Erythroblast (primary cell): ENCODE measurements at regions not wholly inside any gene's neighbourhood (a gene's known extent, or its start where the extent isn't known, plus 50 kb on each side); places are given as distances from the start of the nearest gene placed in this dataset.
A peak's percentile ranks its signal among the peaks of the same experiment; 100 is the strongest.
"Not testable (repeated sequence)": the region's sequence is repeated elsewhere in the genome, so short reads cannot be mapped to it uniquely, and the experiment has no call there.

Experiments used
- GATA1 ChIP-seq: IDR thresholded peaks from 2 replicates; pipeline ENCODE4 v1.6.1; 2011; ENCODE audit warnings: low read depth, mild to moderate bottlenecking, control low read depth, low read length, moderate library complexity
- POLR2A ChIP-seq: IDR thresholded peaks from 2 replicates; pipeline ENCODE4 v1.6.1; 2011; ENCODE audit warnings: mild to moderate bottlenecking, low read length

DNA sequence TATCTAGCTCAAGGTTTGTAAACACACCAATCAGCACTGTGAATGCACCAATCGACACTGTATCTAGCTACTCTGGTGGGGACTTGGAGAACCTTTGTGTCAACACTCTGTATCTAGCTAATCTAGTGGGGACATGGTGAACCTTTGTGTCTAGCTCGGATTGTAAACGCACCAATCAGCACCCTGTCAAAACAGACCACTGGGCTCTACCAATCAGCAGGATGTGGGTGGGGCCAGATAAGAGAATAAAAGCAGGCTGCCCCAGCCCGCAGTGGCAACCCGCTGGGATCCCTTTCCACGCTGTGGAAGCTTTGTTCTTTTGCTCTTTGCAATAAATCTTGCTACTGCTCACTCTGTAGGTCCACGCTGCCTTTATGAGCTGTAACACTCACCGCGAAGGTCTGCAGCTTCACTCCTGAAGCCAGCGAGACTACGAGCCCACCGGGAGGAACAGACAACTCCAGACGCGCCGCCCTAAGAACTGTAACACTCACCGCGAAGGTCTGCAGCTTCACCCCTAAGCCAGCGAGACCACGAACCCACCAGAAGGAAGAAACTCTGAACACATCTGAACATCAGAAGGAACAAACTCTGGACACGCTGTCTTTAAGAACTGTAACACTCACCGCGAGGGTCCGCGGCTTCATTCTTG, 128.5 kb downstream of the MRPL14 start:
- TF ChIP-seq POLR2A, result peak; percentile 59
- TF ChIP-seq GATA1, result not testable (repeated sequence)
